Upper lobe of left lung (tissue), 6 donors: ENCODE measurements at regions not wholly inside any gene's neighbourhood (a gene's known extent, or its start where the extent isn't known, plus 50 kb on each side); places are given as distances from the start of the nearest gene placed in this dataset.

ENCODE experiments used
- ATAC-seq, 2 donors: fragments of 200-7000 bp; cut with Tn5 transposase; one replicate each; pipeline ENCODE4 v1.9.1; 2022; ENCODE audit warnings: mild to moderate bottlenecking in 2 of 2, moderate library complexity in 2 of 2; ENCODE audit not compliant: low FRiP score in 2 of 2
- DNase-seq, 2 donors: peaks; one replicate each; pipeline ENCODE4 v3.0.0-alpha.2; 2019 to 2020
- H3K27ac ChIP-seq, 4 donors: fragments of 200-600 bp; sonication (generic); one replicate each; pipeline ENCODE4 v1.5.1; 2016 to 2019
- H3K27me3 ChIP-seq, 4 donors: fragments of 200-600 bp; sonication (generic); one replicate each; pipeline ENCODE4 v1.5.1; 2017 to 2019
- H3K36me3 ChIP-seq, 4 donors: fragments of 200-600 bp; sonication (generic); one replicate each; pipeline ENCODE4 v1.5.1; 2016 to 2019
- H3K4me1 ChIP-seq, 4 donors: fragments of 200-600 bp; sonication (generic); one replicate each; pipeline ENCODE4 v1.5.1; 2018 to 2019
- H3K4me3 ChIP-seq, 4 donors: fragments of 200-600 bp; sonication (generic); one replicate each; pipeline ENCODE4 v1.5.1; 2017 to 2019; ENCODE audit warnings: mild to moderate bottlenecking in 2 of 4, moderate library complexity in 1 of 4
- H3K9me3 ChIP-seq, 4 donors: fragments of 200-600 bp; sonication (generic); one replicate each; pipeline ENCODE4 v1.5.1; 2018 to 2019
- EP300 ChIP-seq, 4 donors: sonication (generic); formaldehyde crosslinking; IDR thresholded peaks; one replicate each; pipeline ENCODE4 v1.5.1; 2017; ENCODE audit warnings: antibody characterized with exemption in 4 of 4, control low read depth in 2 of 4
- POLR2A ChIP-seq, 4 donors: fragments of 450-650 bp; IDR thresholded peaks; one replicate each; pipeline ENCODE4 v1.5.1; 2016 to 2017; ENCODE audit warnings: antibody characterized with exemption in 4 of 4, mild to moderate bottlenecking in 2 of 4
- POLR2AphosphoS5 ChIP-seq, 2 donors: sonication (generic); formaldehyde crosslinking; IDR thresholded peaks; one replicate each; pipeline ENCODE4 v1.5.1; 2017; ENCODE audit warnings: antibody characterized with exemption in 2 of 2
- WGBS, 2 donors: methylation state at CpG; one replicate each; pipeline ENCODE4 v1.1.5; 2017 to 2018; 5-methylcytosine and 5-hydroxymethylcytosine counted together
- TF ChIP-seq, protein P1 (sequence below), 6 experiments: fragments of 450-650 bp in 4 of 6; fragments of 200-600 bp in 2 of 6; sonication (generic) in 2 of 6; IDR thresholded peaks; one replicate each; pipeline ENCODE4 v1.5.1; 2016 to 2019; ENCODE audit warnings: antibody characterized with exemption in 6 of 6
- donor health status: DM: no; HTN: no; CAD: no; lungs with moderate emphysema.
- donor health status: DM: no; HTN: yes; CAD: no; lungs with severe emphysema.

- Histone ChIP-seq H3K36me3 (no peaks in the 10 kb centered on the region), H3K9me3 (peaks cover 0 to 6% (median 4%) of the 10 kb centered on the region in 4 donors), H3K27ac (peak overlapping the region in 3 of 4 donors; percentile 23 to 66 (median 42)), H3K27me3 (no peaks in the 10 kb centered on the region), H3K4me3 (no peak overlapping the region), H3K4me1 (peaks cover 0 to 5% (median 0%) of the 10 kb centered on the region in 4 donors)
- no peak for TF ChIP-seq EP300 (IDR thresholded peaks at IDR 0.05)
- TF ChIP-seq POLR2A (IDR thresholded peaks at IDR 0.05) = no peak
- no peak for TF ChIP-seq POLR2AphosphoS5 (IDR thresholded peaks at IDR 0.05)
- TF ChIP-seq, protein P1, sequence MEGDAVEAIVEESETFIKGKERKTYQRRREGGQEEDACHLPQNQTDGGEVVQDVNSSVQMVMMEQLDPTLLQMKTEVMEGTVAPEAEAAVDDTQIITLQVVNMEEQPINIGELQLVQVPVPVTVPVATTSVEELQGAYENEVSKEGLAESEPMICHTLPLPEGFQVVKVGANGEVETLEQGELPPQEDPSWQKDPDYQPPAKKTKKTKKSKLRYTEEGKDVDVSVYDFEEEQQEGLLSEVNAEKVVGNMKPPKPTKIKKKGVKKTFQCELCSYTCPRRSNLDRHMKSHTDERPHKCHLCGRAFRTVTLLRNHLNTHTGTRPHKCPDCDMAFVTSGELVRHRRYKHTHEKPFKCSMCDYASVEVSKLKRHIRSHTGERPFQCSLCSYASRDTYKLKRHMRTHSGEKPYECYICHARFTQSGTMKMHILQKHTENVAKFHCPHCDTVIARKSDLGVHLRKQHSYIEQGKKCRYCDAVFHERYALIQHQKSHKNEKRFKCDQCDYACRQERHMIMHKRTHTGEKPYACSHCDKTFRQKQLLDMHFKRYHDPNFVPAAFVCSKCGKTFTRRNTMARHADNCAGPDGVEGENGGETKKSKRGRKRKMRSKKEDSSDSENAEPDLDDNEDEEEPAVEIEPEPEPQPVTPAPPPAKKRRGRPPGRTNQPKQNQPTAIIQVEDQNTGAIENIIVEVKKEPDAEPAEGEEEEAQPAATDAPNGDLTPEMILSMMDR (IDR thresholded peaks at IDR 0.05) = no peak
- DNase-seq (peak in 1 of 2 donors; percentile 28), ATAC-seq (peak in 1 of 2 donors; percentile 42)
- WGBS, 2 donors = 31 to 45% methylated on average over 2 of the region's 2 CpGs
These were observed 165.2 kb downstream of the VRK1 start for GRCh38 chr14:96962337-96962736.

DNA sequence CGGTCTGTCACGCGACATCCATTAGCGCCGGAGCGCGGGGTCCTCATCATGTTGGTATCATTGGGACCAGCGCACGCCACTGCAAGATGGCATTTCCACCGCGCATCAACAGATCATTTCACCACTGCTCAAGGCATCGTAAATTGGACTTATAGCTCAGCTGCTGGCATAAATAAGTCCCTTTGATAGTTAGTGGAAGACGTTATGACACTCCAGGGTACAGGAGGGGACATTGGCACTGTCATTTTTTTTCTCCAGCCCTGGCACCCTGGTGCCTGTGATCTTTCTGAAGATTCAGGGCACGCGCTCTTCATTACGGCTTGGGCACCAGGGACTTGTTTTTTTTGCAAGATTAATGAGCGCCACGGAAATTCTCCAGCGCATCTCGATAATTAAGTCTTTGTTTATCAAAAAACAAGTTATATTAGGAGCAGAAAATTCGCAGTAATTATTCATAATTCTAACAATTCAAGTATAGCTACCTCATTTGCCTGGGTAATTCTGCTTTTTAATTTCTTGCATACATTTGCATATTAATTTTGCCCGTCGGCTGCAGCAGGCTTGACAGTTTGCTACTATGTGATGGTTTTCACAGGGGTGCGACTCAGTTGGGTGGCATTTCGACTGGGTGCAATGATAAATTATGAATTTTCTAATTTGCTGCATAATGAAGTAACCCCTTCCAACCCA lies 167.7 kb downstream of the VRK1 start:
- DNase-seq (no peak), ATAC-seq (no peak)
- H3K36me3 ChIP-seq = no peaks in the 10 kb centered on the region
- WGBS, 2 donors = 93 to 97% methylated on average over 25 of the region's 25 CpGs
- no peak overlapping the region for H3K4me3 ChIP-seq
- no peak overlapping the region for H3K27ac ChIP-seq
- peaks cover 0 to 6% (median 4%) of the 10 kb centered on the region in 4 donors for H3K9me3 ChIP-seq
- peaks cover 0 to 5% (median 0%) of the 10 kb centered on the region in 4 donors for H3K4me1 ChIP-seq
- H3K27me3 ChIP-seq = no peaks in the 10 kb centered on the region
- TF ChIP-seq EP300 (IDR thresholded peaks at IDR 0.05) = no peak
- no peak for TF ChIP-seq POLR2AphosphoS5 (IDR thresholded peaks at IDR 0.05)

DNA sequence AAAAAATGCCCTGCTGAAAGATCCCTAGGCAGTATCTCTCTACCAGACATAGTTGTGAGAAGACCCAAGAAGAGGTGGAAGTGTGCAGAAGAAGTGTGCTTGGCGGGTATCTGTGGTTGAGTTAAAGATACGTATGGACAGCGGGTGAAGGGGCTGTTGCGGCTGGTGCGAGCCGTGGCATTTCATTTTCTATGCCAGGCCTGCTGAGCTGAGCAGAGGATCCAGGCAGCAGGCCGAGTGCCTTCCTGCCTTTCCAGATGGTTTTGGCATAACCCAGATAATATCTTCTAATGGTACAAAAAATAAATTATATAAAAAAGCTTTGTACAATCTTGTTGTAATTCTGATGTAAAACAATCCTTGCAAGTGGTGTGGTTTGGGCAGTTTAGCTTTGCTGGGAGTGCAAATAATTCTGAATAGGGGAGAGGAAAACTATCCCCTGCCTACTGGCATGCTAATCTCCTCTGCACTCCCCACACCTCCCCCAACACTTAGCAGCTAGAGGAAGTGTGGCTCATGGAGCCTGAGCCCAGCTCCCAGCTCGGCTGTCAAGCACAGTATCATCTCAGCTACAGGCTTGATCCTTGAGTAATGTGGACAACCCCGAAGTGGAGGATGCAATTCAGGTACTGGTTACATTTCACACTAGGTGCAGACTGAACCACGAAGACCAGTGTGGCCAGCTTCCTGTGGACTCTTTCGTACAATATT lies 168.9 kb downstream of the VRK1 start:
- 76 to 79% methylated on average over 11 of the region's 11 CpGs for WGBS, 2 donors

GRCh38 chr14:96975116-96975515 lies 177.9 kb downstream of the VRK1 start:
- Histone ChIP-seq H3K36me3 (no peaks in the 10 kb centered on the region), H3K4me1 (no peaks in the 10 kb centered on the region), H3K4me3 (no peak overlapping the region), H3K27me3 (no peaks in the 10 kb centered on the region), H3K27ac (no peak overlapping the region), H3K9me3 (peaks cover 6 to 21% (median 13%) of the 10 kb centered on the region in 4 donors)
- no peak for TF ChIP-seq POLR2AphosphoS5 (IDR thresholded peaks at IDR 0.05)
- no peak for TF ChIP-seq EP300 (IDR thresholded peaks at IDR 0.05)
- TF ChIP-seq, protein P1 (IDR thresholded peaks at IDR 0.05) = no peak
- no peak for TF ChIP-seq POLR2A (IDR thresholded peaks at IDR 0.05)
- 89 to 100% methylated on average over 1 of the region's 1 CpG for WGBS, 2 donors
- DNase-seq (no peak), ATAC-seq (no peak)

More for the DNA sequence above, 168.9 kb downstream of the VRK1 start:
- no peak overlapping the region for H3K4me3 ChIP-seq
- H3K27ac ChIP-seq = no peak overlapping the region
- no peaks in the 10 kb centered on the region for H3K27me3 ChIP-seq
- DNase-seq = no peak
- TF ChIP-seq POLR2AphosphoS5 (IDR thresholded peaks at IDR 0.05) (no peak), POLR2A (IDR thresholded peaks at IDR 0.05) (no peak)
- peaks cover 0 to 5% (median 0%) of the 10 kb centered on the region in 4 donors for H3K4me1 ChIP-seq
- H3K36me3 ChIP-seq = no peaks in the 10 kb centered on the region
- no peak for ATAC-seq
- H3K9me3 ChIP-seq = peaks cover 0 to 6% (median 3%) of the 10 kb centered on the region in 4 donors

DNA sequence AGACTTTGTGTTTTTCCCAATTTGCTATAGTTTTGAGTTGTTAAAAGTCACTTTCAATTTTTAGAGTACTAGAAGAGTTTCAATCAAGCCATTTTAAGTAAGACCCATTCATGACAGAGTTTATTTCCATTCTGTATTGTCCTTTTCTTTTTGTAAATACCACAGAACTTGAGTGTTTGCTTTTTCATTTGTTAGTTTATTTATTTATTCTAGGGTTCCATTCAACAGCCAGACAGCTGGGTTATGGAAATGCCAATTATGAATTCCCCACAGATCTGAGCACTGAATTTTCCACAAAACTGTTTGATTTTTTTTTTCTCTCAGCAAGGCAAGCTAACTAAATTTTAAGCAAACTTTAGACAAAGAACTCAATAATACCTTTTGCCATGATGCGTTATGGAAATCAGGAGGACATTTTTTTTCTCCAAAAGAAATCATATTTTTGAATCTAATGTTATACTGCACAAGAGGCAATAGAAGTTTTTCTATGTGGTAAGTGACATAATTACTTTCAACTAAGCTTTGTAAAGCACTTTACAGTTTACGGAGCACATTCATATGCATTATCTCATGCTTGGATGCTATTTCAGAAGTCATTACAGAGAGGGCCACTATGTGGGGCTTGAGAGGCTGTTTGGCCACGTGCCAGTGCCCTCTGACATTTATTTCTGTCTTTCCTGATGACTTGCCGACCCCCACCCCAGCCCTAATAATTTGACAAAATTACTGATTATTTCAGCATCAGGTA lies 181.5 kb downstream of the VRK1 start:
- TF ChIP-seq POLR2A (IDR thresholded peaks at IDR 0.05) = no peak
- no peak for TF ChIP-seq EP300 (IDR thresholded peaks at IDR 0.05)
- TF ChIP-seq POLR2AphosphoS5 (IDR thresholded peaks at IDR 0.05) = no peak
- TF ChIP-seq, protein P1 (IDR thresholded peaks at IDR 0.05) = no peak
- WGBS, 2 donors = 63 to 67% methylated on average over 4 of the region's 4 CpGs
- DNase-seq = no peak

More for the DNA sequence above, 181.5 kb downstream of the VRK1 start:
- Histone ChIP-seq H3K27ac (no peak overlapping the region), H3K36me3 (no peaks in the 10 kb centered on the region), H3K27me3 (no peaks in the 10 kb centered on the region), H3K9me3 (peaks cover 6 to 18% (median 13%) of the 10 kb centered on the region in 4 donors), H3K4me1 (no peaks in the 10 kb centered on the region), H3K4me3 (no peak overlapping the region)
- no peak for ATAC-seq
